ENCODE measurements at regions not wholly inside any gene's neighbourhood (a gene's known extent, or its start where the extent isn't known, plus 50 kb on each side); places are given as distances from the start of the nearest gene placed in this dataset.

DNA sequence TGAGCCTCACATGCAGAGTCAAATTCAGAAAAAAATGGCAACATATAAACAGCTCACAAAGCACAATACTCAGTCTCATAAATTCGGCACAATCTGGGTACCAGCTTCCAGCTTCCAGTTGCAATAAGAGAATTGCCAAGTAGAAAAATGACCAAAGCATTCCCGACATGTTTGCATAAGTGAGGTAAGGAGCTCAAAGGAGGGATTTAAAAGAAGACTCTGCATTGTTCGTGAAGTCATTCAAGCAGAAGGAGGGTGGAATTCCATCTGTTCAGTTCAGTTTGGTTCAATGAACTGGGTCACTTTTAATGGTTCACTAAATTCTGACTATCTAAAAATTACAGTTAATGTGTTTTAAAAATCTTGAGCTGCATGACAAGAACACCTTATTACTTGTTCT, 106.7 kb upstream of the KLHL14 start:
- no peak overlapping the region for H4K5ac ChIP-seq (ENCODE audit: low read depth, low read length)
- no peak overlapping the region for H2AK5ac ChIP-seq (ENCODE audit: low read depth, low read length)
- H3K9ac ChIP-seq (ENCODE audit: low read depth, low read length) = no peak overlapping the region
- no peak overlapping the region for H2BK15ac ChIP-seq (ENCODE audit: low read depth, low read length)
- no peak overlapping the region for H3K4ac ChIP-seq (ENCODE audit: low read depth, low read length)
- intact Hi-C loops (cut with micrococcal nuclease) (loop anchor here (10.0 kb wide), 1 partner anchor 255 kb away; no protein-coding TSS in a partner anchor), dilution Hi-C loops (cut with HindIII; ENCODE audit: low sequenced_read_pairs, unreplicated experiment) (no loop called here), in situ Hi-C loops (cut with MboI; ENCODE audit: low sequenced_read_pairs) (no loop called here)
- H2AK9ac ChIP-seq (replicated peaks; ENCODE audit: low read depth, low read length, poor library complexity) = no peak overlapping the region
- no peak for ATAC-seq (ENCODE audit: low read depth)
- no peaks in the 10 kb centered on the region for H3K9me3 ChIP-seq (ENCODE audit: control insufficient read depth, insufficient read depth, low read length)
- H4K91ac ChIP-seq (ENCODE audit: insufficient read depth, low read depth, low read length) = no peak overlapping the region
- 20% methylated on average over 1 of the region's 3 CpGs; no CpG with 5 or more reads in 1 of the 2 experiments for WGBS, 2 experiments (ENCODE audit: extremely low coverage in 2 of 2, insufficient read length in 1 of 2)
- no peaks in the 10 kb centered on the region for H3K79me1 ChIP-seq (ENCODE audit: low read depth in 1 of 2, low read length in 2 of 2)
- BruUV-seq (replicated peaks) = no TSS peak
- no peak overlapping the region for H3K18ac ChIP-seq (ENCODE audit: low read depth, low read length)
- no peak overlapping the region for H3K14ac ChIP-seq (replicated peaks; ENCODE audit: low read depth, low read length)
- H3K4me3 ChIP-seq (ENCODE audit: insufficient read depth, low read depth, low read length) = no peak overlapping the region
- CTCF ChIA-PET = no interaction called here
- no peak overlapping the region for H3K27ac ChIP-seq (ENCODE audit: insufficient read depth, low read length)
- no peaks in the 10 kb centered on the region for H4K20me1 ChIP-seq (ENCODE audit: insufficient read depth, low read length)
- no peak overlapping the region for H2BK5ac ChIP-seq (ENCODE audit: low read depth, low read length, poor library complexity, severe bottlenecking)
- no peaks in the 10 kb centered on the region for H3K36me3 ChIP-seq (ENCODE audit: control insufficient read depth, insufficient read depth, low read length)
- H2BK20ac ChIP-seq (ENCODE audit: low read depth, low read length) = no peak overlapping the region
- POLR2A ChIA-PET (ENCODE audit: unreplicated experiment) = no interaction called here
- no peak overlapping the region for H2BK120ac ChIP-seq (ENCODE audit: low read depth, low read length)
- no peaks in the 10 kb centered on the region for H3K27me3 ChIP-seq (ENCODE audit: control insufficient read depth, insufficient read depth, low read length)
- no peaks in the 10 kb centered on the region for H3K4me1 ChIP-seq (ENCODE audit: control insufficient read depth, insufficient read depth, low read length)
- no peak overlapping the region for H3K4me2 ChIP-seq (ENCODE audit: low read depth, low read length)
- DNase-seq = no peak
- TF ChIP-seq, protein P1, sequence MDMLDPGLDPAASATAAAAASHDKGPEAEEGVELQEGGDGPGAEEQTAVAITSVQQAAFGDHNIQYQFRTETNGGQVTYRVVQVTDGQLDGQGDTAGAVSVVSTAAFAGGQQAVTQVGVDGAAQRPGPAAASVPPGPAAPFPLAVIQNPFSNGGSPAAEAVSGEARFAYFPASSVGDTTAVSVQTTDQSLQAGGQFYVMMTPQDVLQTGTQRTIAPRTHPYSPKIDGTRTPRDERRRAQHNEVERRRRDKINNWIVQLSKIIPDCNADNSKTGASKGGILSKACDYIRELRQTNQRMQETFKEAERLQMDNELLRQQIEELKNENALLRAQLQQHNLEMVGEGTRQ (IDR thresholded peaks at IDR 0.05; ENCODE audit: low read depth, low read length) = no peak
- no peak for TF ChIP-seq MXI1 (IDR thresholded peaks at IDR 0.05; ENCODE audit: borderline replicate concordance, low read depth, low read length)
- TF ChIP-seq BHLHE40 (IDR thresholded peaks at IDR 0.05; ENCODE audit: low read depth, low read length) = no peak
- TF ChIP-seq RFX5 (IDR thresholded peaks at IDR 0.05; ENCODE audit: low read depth, low read length) = no peak
- TF ChIP-seq, protein P2, sequence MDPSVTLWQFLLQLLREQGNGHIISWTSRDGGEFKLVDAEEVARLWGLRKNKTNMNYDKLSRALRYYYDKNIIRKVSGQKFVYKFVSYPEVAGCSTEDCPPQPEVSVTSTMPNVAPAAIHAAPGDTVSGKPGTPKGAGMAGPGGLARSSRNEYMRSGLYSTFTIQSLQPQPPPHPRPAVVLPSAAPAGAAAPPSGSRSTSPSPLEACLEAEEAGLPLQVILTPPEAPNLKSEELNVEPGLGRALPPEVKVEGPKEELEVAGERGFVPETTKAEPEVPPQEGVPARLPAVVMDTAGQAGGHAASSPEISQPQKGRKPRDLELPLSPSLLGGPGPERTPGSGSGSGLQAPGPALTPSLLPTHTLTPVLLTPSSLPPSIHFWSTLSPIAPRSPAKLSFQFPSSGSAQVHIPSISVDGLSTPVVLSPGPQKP (IDR thresholded peaks at IDR 0.05; ENCODE audit: borderline replicate concordance, low read depth, low read length) = no peak
- no peak for TF ChIP-seq CHD1 (IDR thresholded peaks at IDR 0.05; ENCODE audit: low read depth, low read length)
- TF ChIP-seq MAZ (IDR thresholded peaks at IDR 0.05; ENCODE audit: borderline replicate concordance, low read depth, low read length) = no peak
- no peak for TF ChIP-seq SMC3 (IDR thresholded peaks at IDR 0.05; ENCODE audit: low read depth, low read length)
- TF ChIP-seq, protein P3, sequence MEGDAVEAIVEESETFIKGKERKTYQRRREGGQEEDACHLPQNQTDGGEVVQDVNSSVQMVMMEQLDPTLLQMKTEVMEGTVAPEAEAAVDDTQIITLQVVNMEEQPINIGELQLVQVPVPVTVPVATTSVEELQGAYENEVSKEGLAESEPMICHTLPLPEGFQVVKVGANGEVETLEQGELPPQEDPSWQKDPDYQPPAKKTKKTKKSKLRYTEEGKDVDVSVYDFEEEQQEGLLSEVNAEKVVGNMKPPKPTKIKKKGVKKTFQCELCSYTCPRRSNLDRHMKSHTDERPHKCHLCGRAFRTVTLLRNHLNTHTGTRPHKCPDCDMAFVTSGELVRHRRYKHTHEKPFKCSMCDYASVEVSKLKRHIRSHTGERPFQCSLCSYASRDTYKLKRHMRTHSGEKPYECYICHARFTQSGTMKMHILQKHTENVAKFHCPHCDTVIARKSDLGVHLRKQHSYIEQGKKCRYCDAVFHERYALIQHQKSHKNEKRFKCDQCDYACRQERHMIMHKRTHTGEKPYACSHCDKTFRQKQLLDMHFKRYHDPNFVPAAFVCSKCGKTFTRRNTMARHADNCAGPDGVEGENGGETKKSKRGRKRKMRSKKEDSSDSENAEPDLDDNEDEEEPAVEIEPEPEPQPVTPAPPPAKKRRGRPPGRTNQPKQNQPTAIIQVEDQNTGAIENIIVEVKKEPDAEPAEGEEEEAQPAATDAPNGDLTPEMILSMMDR (conservative IDR thresholded peaks at IDR 0.05; ENCODE audit: low read depth, low read length) = no peak
- no peak for TF ChIP-seq MAFK (IDR thresholded peaks at IDR 0.05; ENCODE audit: low read depth, low read length)
- no peak for TF ChIP-seq POLR2A (IDR thresholded peaks at IDR 0.05; ENCODE audit: low read depth, low read length)
- no peak for TF ChIP-seq RCOR1 (IDR thresholded peaks at IDR 0.05; ENCODE audit: insufficient replicate concordance, low read length)
- no peak for TF ChIP-seq FOS (IDR thresholded peaks at IDR 0.05; ENCODE audit: low read depth, low read length)
- no peak for TF ChIP-seq NFE2L2 (IDR thresholded peaks at IDR 0.05; ENCODE audit: low read depth, low read length)
- TF ChIP-seq CEBPB (IDR thresholded peaks at IDR 0.05; ENCODE audit: low read depth, low read length) = no peak
- no peak overlapping the region for H3K56ac ChIP-seq (ENCODE audit: extremely low read depth, insufficient read depth, low read length)
- no peak overlapping the region for H3K23ac ChIP-seq (ENCODE audit: low read depth, low read length)
- no peaks in the 10 kb centered on the region for H3K9me1 ChIP-seq (ENCODE audit: insufficient read depth, low read length)
- no peak overlapping the region for H2AFZ ChIP-seq (replicated peaks; ENCODE audit: low read length, poor library complexity)
- no peak overlapping the region for H4K8ac ChIP-seq (ENCODE audit: low read depth in 2 of 2, low read length in 2 of 2)

Measured in IMR-90 (cell line).